DOHH2 (cell line): ENCODE measurements at regions not wholly inside any gene's neighbourhood (a gene's known extent, or its start where the extent isn't known, plus 50 kb on each side); places are given as distances from the start of the nearest gene placed in this dataset.

Experiments used
- CTCF ChIP-seq: fragments of 200-600 bp; sonication (generic); IDR thresholded peaks from one replicate; pipeline ENCODE4 v1.5.1; 2014; ENCODE audit warnings: antibody characterized with exemption, mild to moderate bottlenecking, low read depth, low read length; ENCODE audit not compliant: poor library complexity, severe bottlenecking
- EZH2phosphoT487 ChIP-seq: fragments of 200-600 bp; sonication (generic); IDR thresholded peaks from 2 replicates; pipeline ENCODE4 v1.6.1; 2017; ENCODE audit warnings: borderline replicate concordance, mild to moderate bottlenecking, antibody characterized with exemption, low read length, moderate library complexity, mixed read lengths

DNA sequence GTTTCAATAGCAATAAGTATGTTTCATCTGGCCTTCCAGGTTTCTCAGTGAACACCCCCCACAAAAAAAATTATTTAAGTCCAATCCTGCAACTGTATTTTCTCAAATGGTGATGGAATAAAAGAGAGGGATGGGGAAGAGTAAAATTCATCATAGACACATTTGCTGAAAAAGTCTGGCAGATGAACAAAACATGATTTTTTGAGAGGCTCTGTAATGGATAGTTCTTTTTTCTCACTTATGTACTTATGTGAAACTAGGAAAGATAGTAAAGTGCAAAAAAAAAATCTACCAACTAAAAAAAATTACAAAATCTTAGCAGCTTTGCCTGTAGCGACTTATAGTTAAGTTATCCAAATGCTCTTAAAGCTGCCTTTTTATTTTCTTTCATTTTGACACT, 412.4 kb downstream of the FOXG1 start:
- TF ChIP-seq CTCF (no peak), EZH2phosphoT487 (no peak)
